GM12872 (cell line): ENCODE measurements at regions not wholly inside any gene's neighbourhood (a gene's known extent, or its start where the extent isn't known, plus 50 kb on each side); places are given as distances from the start of the nearest gene placed in this dataset.

Experiments used
- CTCF ChIP-seq: IDR thresholded peaks from 3 replicates; pipeline ENCODE4 v1.5.1; 2011; ENCODE audit warnings: low read depth, mild to moderate bottlenecking, low read length, moderate library complexity; ENCODE audit not compliant: insufficient read depth

- no peak for TF ChIP-seq CTCF
Measured at GRCh38 chr7:110502888-110503465, 588.0 kb upstream of the LRRN3 start.

- TF ChIP-seq CTCF: no peak
Measured at GRCh38 chr7:110507369-110507768, 583.6 kb upstream of the LRRN3 start.

GRCh38 chr7:110507832-110508231 lies 583.1 kb upstream of the LRRN3 start:
- TF ChIP-seq CTCF: no peak

- no peak for TF ChIP-seq CTCF
Measured at GRCh38 chr7:110519851-110520250, 571.1 kb upstream of the LRRN3 start.

- TF ChIP-seq CTCF: no peak
Measured at GRCh38 chr7:110521357-110521911, 569.5 kb upstream of the LRRN3 start.

- no peak for TF ChIP-seq CTCF
Measured at GRCh38 chr7:110522061-110522760, 568.7 kb upstream of the LRRN3 start.

- no peak for TF ChIP-seq CTCF
Measured at GRCh38 chr7:110522761-110523200, 568.1 kb upstream of the LRRN3 start.
